Stomach (tissue), 8 donors: ENCODE measurements at regions not wholly inside any gene's neighbourhood (a gene's known extent, or its start where the extent isn't known, plus 50 kb on each side); places are given as distances from the start of the nearest gene placed in this dataset.
A peak's percentile ranks its signal among the peaks of the same experiment; 100 is the strongest.

Experiments
- DNase-seq, 2 donors: peaks; one replicate each; pipeline versions ENCODE4 v3.0.0 to v3.0.0-alpha.2; 2013 to 2019
- H3K27ac ChIP-seq, 5 donors: fragments of 200-600 bp in 4 of 5; sonication (generic) in 4 of 5; one replicate each; pipeline ENCODE4 v1.5.1; 2013 to 2019; ENCODE audit warnings: mild to moderate bottlenecking in 1 of 5, moderate library complexity in 1 of 5
- H3K27me3 ChIP-seq, 3 donors: fragments of 200-600 bp; sonication (generic); one replicate each; pipeline ENCODE4 v1.5.1; 2017 to 2019; ENCODE audit warnings: mixed run types in 1 of 3
- H3K36me3 ChIP-seq, 4 donors: fragments of 200-600 bp; sonication (generic); 1 replicate in 3 of 4; 2 replicates in 1 of 4; pipeline ENCODE4 v1.5.1; 2016 to 2019
- H3K4me1 ChIP-seq, 4 donors: fragments of 200-600 bp; sonication (generic); one replicate each; pipeline ENCODE4 v1.5.1; 2016 to 2019
- H3K4me3 ChIP-seq, 4 donors: fragments of 200-600 bp; sonication (generic) in 3 of 4; one replicate each; pipeline ENCODE4 v1.5.1; 2016 to 2019; ENCODE audit warnings: mild to moderate bottlenecking in 1 of 4
- H3K9me3 ChIP-seq, 4 donors: fragments of 200-600 bp; sonication (generic); one replicate each; pipeline ENCODE4 v1.5.1; 2016 to 2019
- EP300 ChIP-seq: sonication (generic); formaldehyde crosslinking; IDR thresholded peaks from one replicate; pipeline ENCODE4 v1.6.1; 2017; ENCODE audit warnings: antibody characterized with exemption
- POLR2A ChIP-seq, 4 donors: fragments of 450-650 bp; IDR thresholded peaks; one replicate each; pipeline ENCODE4 v1.6.1; 2016; ENCODE audit warnings: antibody characterized with exemption in 4 of 4, control low read depth in 2 of 4, mild to moderate bottlenecking in 1 of 4, moderate library complexity in 1 of 4
- POLR2AphosphoS5 ChIP-seq, 3 donors: sonication (generic); formaldehyde crosslinking; IDR thresholded peaks; one replicate each; pipeline ENCODE4 v1.6.1; 2016; ENCODE audit warnings: antibody characterized with exemption in 3 of 3
- WGBS, 5 donors: extraction: QIAGEN DNeasy Blood & Tissue Kit in 3 of 5; methylation state at CpG; one replicate each; pipeline versions ENCODE4 v1.1.5 to v1.1.7; 2013 to 2018; 5-methylcytosine and 5-hydroxymethylcytosine counted together
- intact Hi-C: fragments of 100-400 bp; cut with DNase I; formaldehyde crosslinking; loops from one replicate; pipeline ENCODE4 v1.15.1; 2023; ENCODE audit warnings: low total_unique reads
- TF ChIP-seq, protein P1 (sequence below), 7 experiments: fragments of 450-650 bp in 4 of 7; fragments of 200-600 bp in 3 of 7; sonication (generic) in 3 of 7; IDR thresholded peaks; one replicate each; pipeline ENCODE4 v1.5.1; 2016 to 2019; ENCODE audit warnings: antibody characterized with exemption in 7 of 7, control low read depth in 2 of 7, mild to moderate bottlenecking in 1 of 7
- donor health status: healthy with polysubstance abuse.
- donor health status: Bipolar disorder and iron deficiency.
- donor health status: healthy.

DNA sequence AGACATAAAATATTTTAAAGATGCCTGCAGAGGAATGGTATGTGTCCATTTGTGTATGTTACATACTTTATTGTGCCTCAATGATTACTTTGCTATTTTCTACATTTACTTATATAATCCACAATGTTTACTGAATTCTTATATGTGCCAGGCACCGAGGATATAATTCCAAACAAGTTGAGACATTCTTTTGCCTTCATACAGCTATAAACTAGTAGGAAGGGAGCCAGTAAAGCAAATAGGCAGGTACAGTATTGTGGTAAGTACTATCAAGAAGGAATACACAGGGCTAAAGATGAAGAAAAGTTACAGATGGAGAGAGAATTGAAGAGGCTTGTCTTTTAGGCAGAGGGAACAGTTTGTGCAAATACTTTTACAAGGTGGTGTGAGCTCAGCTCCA is 131.6 kb downstream of the DISP1 start:
- Histone ChIP-seq H3K9me3 (no peaks in the 10 kb centered on the region), H3K36me3 (peaks cover 5 to 25% (median 16%) of the 10 kb centered on the region in 4 donors), H3K27me3 (no peaks in the 10 kb centered on the region), H3K4me3 (no peak overlapping the region), H3K4me1 (peaks cover 0 to 8% (median 0%) of the 10 kb centered on the region in 4 donors), H3K27ac (no peak overlapping the region)
- DNase-seq: no peak
- intact Hi-C loops: no loop called here
- WGBS, 5 donors: 28 to 71% (median 36%) methylated on average over 1 of the region's 1 CpG
- TF ChIP-seq, protein P1, sequence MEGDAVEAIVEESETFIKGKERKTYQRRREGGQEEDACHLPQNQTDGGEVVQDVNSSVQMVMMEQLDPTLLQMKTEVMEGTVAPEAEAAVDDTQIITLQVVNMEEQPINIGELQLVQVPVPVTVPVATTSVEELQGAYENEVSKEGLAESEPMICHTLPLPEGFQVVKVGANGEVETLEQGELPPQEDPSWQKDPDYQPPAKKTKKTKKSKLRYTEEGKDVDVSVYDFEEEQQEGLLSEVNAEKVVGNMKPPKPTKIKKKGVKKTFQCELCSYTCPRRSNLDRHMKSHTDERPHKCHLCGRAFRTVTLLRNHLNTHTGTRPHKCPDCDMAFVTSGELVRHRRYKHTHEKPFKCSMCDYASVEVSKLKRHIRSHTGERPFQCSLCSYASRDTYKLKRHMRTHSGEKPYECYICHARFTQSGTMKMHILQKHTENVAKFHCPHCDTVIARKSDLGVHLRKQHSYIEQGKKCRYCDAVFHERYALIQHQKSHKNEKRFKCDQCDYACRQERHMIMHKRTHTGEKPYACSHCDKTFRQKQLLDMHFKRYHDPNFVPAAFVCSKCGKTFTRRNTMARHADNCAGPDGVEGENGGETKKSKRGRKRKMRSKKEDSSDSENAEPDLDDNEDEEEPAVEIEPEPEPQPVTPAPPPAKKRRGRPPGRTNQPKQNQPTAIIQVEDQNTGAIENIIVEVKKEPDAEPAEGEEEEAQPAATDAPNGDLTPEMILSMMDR (IDR thresholded peaks at IDR 0.05): no peak
- TF ChIP-seq EP300 (no peak), POLR2AphosphoS5 (IDR thresholded peaks at IDR 0.05) (no peak), POLR2A (IDR thresholded peaks at IDR 0.05) (no peak)

DNA sequence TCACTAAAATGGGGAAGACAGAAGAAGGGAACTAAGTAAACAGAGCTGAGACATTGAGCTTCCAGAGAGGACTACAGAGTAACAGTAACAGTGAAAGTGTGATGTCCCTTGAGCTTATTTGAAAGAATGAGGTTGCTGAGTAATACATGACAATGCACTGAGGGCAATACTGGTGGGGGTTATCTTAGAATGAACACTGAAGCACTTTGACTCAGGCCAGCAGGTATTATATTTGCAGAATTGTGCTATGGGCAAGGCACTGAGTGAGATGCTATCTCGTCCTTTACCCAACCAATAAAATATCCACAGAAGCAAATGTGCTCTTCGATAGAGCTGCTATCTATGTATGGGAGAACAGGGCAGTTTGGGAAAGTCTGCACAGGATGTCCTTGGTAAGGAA is 133.2 kb downstream of the DISP1 start:
- intact Hi-C loops: no loop called here
- Histone ChIP-seq H3K27ac (no peak overlapping the region), H3K4me1 (peaks cover 0 to 11% (median 0%) of the 10 kb centered on the region in 4 donors), H3K4me3 (no peak overlapping the region), H3K27me3 (no peaks in the 10 kb centered on the region), H3K9me3 (no peaks in the 10 kb centered on the region), H3K36me3 (peaks cover 2 to 20% (median 11%) of the 10 kb centered on the region in 4 donors)
- no peak for DNase-seq
- 91 to 100% (median 97%) methylated on average over 2 of the region's 2 CpGs for WGBS, 5 donors
- TF ChIP-seq POLR2AphosphoS5 (IDR thresholded peaks at IDR 0.05) (no peak), EP300 (no peak), POLR2A (IDR thresholded peaks at IDR 0.05) (no peak)
- TF ChIP-seq, protein P1 (IDR thresholded peaks at IDR 0.05): no peak

DNA sequence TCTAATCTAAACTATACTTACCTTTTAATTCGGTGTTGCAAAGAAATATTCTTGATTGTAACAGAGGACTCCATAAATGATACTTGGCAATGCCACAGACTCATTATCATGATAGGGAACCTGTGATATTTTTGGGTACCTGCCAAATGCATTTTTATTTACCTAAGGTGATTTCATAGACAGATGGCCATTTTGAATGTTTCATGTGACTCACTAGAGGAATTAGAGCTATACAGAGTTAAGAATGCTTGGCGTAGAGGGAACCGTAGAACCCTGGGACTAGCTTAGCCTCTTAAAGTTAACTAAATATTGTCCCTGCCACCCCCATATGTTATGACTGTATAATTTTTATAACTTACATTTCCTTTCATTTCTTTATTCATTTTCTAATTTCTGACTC is 136.1 kb downstream of the DISP1 start:
- Histone ChIP-seq H3K9me3 (no peaks in the 10 kb centered on the region), H3K4me1 (peaks cover 0 to 20% (median 0%) of the 10 kb centered on the region in 4 donors), H3K4me3 (no peak overlapping the region), H3K36me3 (peaks cover 0 to 9% (median 2%) of the 10 kb centered on the region in 4 donors), H3K27me3 (no peaks in the 10 kb centered on the region), H3K27ac (no peak overlapping the region)
- 31 to 55% (median 47%) methylated on average over 3 of the region's 3 CpGs for WGBS, 5 donors
- peak in 1 of 2 donors; percentile 44 for DNase-seq
- intact Hi-C loops: no loop called here
- TF ChIP-seq POLR2AphosphoS5 (IDR thresholded peaks at IDR 0.05) (peak in 1 of 3 donors; percentile 20), EP300 (no peak)
- TF ChIP-seq, protein P1 (IDR thresholded peaks at IDR 0.05): no peak

DNA sequence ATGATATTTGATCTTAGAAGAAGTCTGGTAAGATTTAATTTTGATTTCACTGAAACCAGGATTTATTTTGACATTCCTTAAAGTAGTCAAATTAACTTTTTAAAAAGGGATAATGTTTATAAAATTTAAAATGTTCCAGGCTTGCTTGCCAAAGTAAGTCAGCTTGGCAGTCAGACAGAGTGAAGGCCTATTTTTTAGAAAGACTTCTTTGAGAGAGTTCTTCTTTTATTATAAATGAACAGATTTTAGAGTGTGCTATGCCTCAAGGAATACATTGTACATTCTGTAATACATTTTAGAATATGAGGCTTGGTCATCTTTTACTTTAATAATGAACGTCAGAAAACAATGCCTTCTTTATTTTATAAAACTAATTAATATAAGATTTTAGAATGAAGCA is 138.7 kb downstream of the DISP1 start:
- H3K27ac ChIP-seq: no peak overlapping the region
- H3K4me3 ChIP-seq: no peak overlapping the region
- no peaks in the 10 kb centered on the region for H3K27me3 ChIP-seq
- H3K36me3 ChIP-seq: peaks cover 0 to 5% (median 0%) of the 10 kb centered on the region in 4 donors
- WGBS, 5 donors: 61 to 78% (median 71%) methylated on average over 1 of the region's 1 CpG
- TF ChIP-seq EP300: no peak
- TF ChIP-seq, protein P1 (IDR thresholded peaks at IDR 0.05): no peak
- peak in 1 of 2 donors; percentile 22 for DNase-seq
- H3K9me3 ChIP-seq: no peaks in the 10 kb centered on the region
- intact Hi-C loops: no loop called here
- peaks cover 0 to 20% (median 0%) of the 10 kb centered on the region in 4 donors for H3K4me1 ChIP-seq
